Stimulated activated naive CD4-positive, alpha-beta T cell treated with Interleukin-2 at 50 U/mL for 16 hours (primary cell): ENCODE measurements at regions not wholly inside any gene's neighbourhood (a gene's known extent, or its start where the extent isn't known, plus 50 kb on each side); places are given as distances from the start of the nearest gene placed in this dataset.

Source experiments
- DNase-seq: peaks from one replicate; lab custom pipeline; 2025; lab: John Stamatoyannopoulos, UW

GRCh38 chr3:8200996-8201395 lies 300.6 kb upstream of the LMCD1 start:
- no peak for DNase-seq

- DNase-seq: no peak
Measured at GRCh38 chr3:8201886-8202285, 299.7 kb upstream of the LMCD1 start.

- no peak for DNase-seq
Measured at GRCh38 chr3:8204331-8204730, 297.3 kb upstream of the LMCD1 start.

GRCh38 chr3:8204853-8205650 lies 296.6 kb upstream of the LMCD1 start:
- DNase-seq: no peak

- no peak for DNase-seq
Measured at GRCh38 chr3:8205881-8206280, 295.7 kb upstream of the LMCD1 start.

GRCh38 chr3:8206971-8207617 lies 294.5 kb upstream of the LMCD1 start:
- no peak for DNase-seq

- no peak for DNase-seq
Measured at GRCh38 chr3:8210882-8211341, 290.7 kb upstream of the LMCD1 start.

GRCh38 chr3:8212794-8213193 lies 288.8 kb upstream of the LMCD1 start:
- DNase-seq: no peak

- no peak for DNase-seq
Measured at GRCh38 chr3:8213286-8213685, 288.3 kb upstream of the LMCD1 start.

GRCh38 chr3:8215821-8216220 lies 285.8 kb upstream of the LMCD1 start:
- no peak for DNase-seq

GRCh38 chr3:8218353-8218940 lies 283.2 kb upstream of the LMCD1 start:
- DNase-seq: no peak

GRCh38 chr3:8220291-8220690 lies 281.3 kb upstream of the LMCD1 start:
- no peak for DNase-seq

GRCh38 chr3:8223766-8224165 lies 277.9 kb upstream of the LMCD1 start:
- DNase-seq: no peak

- DNase-seq: no peak
Measured at GRCh38 chr3:8224941-8225340, 276.7 kb upstream of the LMCD1 start.

- no peak for DNase-seq
Measured at GRCh38 chr3:8233938-8234337, 267.7 kb upstream of the LMCD1 start.

- DNase-seq: no peak
Measured at GRCh38 chr3:8236264-8236663, 265.4 kb upstream of the LMCD1 start.

- DNase-seq: no peak
Measured at GRCh38 chr3:8237893-8238292, 263.7 kb upstream of the LMCD1 start.

- DNase-seq: no peak
Measured at GRCh38 chr3:8238432-8238831, 263.2 kb upstream of the LMCD1 start.

- DNase-seq: no peak
Measured at GRCh38 chr3:8239095-8239494, 262.5 kb upstream of the LMCD1 start.

- DNase-seq: no peak
Measured at GRCh38 chr3:8239718-8240695, 261.6 kb upstream of the LMCD1 start.

GRCh38 chr3:8246070-8246469 lies 255.6 kb upstream of the LMCD1 start:
- no peak for DNase-seq

- no peak for DNase-seq
Measured at GRCh38 chr3:8253201-8253600, 248.4 kb upstream of the LMCD1 start.
